ENCODE measurements at regions not wholly inside any gene's neighbourhood (a gene's known extent, or its start where the extent isn't known, plus 50 kb on each side); places are given as distances from the start of the nearest gene placed in this dataset.
A peak's percentile ranks its signal among the peaks of the same experiment; 100 is the strongest.

DNA sequence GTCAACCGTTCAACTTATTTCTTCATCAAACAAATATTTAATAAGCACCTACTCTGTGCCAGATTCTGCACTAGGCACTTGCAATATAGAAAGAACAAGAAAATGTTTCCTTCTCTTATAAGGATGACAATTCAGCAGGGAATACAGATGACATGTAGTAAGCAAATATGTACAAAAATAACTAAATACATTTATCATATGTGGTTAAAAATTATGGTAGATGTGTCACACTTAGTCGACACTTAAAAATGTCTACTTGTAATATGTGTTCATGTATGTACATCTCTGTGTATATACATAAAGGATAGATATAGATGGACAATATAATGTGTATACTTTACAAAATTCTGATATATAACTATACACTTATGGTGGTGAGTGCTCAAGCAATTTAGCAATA lies 417.0 kb upstream of the MEF2C start:
- no peak for DNase-seq (ENCODE audit: low spot score)

DNA sequence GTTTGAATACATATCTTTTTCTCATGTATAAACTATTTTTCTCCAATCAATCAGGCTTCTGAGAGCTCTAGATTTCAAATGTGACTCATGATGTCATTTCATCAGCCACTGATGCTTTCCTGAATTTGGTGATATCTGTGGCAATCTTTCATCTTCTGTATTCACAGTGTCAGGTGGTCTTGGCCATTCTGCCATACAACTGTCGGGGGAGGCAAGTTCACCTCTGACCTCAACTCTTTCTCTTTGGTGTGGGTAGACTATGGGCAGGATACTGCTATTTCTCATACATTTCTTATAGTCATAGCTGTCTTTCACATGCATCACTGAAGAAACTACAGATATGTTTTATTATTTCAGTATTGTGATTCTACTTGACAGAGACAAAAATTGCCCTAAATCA lies 414.1 kb upstream of the MEF2C start:
- DNase-seq (ENCODE audit: low spot score) = no peak

DNA sequence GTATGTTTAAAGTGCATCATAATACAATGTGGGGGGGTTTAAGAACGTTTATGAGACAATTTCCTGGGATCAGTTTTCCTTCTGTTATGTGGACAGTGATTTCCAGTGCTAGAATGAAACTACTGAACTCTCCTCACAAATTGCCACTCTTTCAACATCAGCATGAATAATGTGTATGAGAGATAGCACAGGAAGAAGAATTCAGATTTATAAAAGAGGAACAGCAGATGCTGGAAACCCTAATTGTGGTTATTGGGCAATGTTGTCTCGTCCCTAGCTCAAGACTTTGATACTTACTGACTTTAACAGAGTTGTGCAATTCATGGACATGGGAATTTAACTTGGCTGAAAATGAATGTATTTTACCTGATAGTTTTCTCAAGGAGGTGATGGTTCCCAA lies 410.8 kb upstream of the MEF2C start:
- DNase-seq (ENCODE audit: low spot score) = no peak

DNA sequence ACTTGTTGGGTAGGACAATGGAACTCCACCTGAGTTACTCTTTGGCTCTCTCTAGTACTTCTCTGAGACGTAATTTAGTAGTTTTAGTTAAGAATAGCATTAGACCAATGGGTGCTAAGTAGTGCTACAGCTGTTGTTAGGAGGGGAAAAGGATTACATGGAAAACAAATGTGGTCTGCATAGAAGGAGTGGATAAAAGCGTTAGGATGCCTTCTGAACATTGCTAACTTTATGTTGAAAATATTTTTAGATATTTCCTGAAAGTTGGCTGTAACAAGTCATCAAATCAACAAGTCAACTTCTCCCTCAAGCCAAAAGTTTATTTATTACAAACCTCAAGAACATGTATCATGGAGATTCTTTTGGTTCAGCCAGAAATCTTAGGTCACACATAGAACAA lies 409.5 kb upstream of the MEF2C start:
- DNase-seq (ENCODE audit: low spot score) = no peak

DNA sequence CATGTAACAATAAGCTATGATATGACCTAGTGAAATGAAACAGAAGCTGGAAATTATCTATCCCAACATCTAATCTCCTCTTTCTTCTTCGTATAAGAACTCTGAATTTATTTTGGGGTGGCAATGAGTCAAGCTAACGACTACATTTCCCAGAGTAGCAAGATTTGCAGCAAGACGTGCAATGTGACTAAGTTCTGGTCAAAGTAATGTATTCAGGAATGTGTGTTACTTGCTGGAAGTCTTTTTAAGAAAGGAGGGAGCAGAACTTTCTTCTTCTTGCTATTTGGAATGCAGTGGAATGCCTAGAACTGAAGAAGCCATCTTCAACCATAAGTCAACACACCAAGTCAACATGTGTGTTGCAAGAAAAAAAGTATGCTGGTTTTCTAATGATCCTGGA lies 406.6 kb upstream of the MEF2C start:
- DNase-seq (ENCODE audit: low spot score) = no peak

DNA sequence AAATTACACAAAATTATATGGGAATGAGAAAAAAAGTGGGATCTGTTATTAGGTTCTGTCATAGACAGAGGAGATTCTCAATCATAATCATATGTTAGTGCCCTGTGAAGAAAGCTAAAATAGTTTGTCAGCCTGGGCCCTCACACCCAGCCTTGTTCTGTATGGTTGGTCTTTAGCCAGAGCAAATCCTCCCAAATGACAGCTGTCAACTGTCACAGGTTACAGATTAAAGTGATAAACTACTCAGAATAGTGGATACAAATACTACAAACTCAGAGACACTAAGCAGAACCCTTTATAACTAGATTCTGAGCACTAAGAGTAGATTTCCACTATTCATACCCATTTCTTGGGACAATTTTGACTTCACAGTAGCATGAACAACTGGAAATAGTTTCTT lies 405.0 kb upstream of the MEF2C start:
- DNase-seq (ENCODE audit: low spot score) = no peak

DNA sequence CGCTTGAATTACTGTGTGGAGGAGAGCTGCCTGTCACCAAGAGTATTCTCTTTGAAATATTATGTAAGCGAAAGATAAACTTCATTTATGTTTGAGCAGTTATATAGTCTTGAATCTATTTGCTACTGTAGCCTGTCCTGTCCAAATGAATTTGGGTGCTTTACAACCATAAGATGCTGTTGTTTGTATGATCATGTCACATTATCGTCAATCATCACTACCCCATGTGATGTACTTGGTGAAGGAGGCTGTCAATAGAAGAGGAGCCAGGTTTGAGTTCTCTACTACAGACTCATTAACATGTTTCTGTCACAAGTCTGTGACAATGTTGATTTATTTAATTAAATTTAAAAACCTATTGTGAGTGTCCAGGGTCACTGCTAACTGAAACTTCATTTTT lies 403.3 kb upstream of the MEF2C start:
- no peak for DNase-seq (ENCODE audit: low spot score)

DNA sequence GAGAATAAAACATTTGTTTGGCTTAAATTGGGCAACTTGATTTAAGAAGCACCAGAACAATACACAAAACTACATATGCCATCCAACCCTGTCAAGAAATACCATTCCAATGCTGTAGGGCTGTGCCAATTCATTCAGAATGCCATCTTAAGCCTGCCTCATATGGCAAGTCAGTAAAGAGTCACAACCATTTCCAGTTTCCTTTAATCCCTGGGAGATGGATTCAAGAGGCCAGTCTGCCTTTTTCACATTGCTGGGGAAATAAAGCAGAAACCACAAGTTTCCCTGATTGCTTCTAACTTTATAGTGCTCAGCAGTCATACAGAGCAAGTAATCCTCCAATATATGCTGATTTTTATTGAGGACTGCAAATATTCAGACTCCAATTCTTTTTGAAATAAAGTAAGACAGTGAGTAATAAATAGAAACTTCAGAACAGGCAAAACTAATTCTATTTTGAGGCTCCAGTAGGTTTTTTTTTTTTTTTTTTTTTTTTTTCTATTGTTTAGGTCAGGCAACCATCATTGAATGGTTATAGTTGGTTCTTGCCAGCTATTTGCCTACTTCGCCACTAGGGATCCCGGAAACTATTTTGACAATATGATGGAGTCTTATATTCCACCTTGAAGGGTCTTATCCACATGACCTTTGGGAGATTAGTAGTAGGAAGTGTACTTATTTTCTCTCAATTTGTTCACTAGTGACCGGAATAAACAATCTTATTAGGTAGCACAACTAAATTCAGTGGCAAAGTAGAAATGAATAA lies 400.9 kb upstream of the MEF2C start:
- DNase-seq (ENCODE audit: low spot score) = no peak

DNA sequence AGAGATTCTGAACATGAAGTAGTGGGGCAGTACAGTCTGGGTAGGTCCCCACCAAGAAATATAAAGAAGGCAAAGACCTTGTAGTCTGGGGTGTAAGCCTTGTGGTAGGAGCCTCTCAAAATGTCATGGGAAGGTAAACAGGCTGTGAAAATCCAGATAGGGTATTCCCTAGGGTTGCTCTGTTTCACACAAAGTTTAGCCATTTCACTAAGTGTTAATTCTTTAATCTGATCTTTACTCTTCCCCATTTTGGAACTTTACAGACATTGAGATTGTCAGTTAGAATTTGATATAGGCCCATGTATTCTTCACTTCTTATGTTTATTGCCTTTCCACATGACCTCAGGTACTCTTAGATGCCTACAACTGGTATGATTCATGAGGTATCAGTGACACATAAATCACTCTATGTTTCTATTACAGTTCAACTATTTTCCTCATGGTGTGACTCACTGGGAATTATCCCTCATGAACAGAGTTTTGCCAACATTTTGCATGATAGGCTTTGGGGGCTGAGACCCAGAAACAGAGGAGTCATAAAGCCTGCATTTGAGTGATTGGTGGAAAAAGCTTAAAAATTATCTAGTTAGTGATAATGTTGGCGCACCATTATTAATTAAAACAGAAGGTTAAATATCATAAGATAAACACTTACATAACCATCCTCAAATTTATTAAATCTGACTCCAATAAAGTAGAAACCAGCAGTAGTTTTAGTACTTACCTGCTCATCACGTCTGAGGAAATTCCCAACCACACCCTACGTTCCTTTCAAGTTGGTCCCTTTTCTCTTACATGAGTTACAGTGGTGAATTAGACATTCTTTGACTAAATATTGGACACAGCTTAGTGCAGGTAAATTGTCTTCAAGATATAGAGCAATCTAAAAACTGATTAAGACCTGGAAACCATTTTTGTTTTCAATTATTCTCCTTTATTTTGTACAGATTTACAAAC lies 399.8 kb upstream of the MEF2C start:
- peak; percentile 15 for DNase-seq (ENCODE audit: low spot score)

DNA sequence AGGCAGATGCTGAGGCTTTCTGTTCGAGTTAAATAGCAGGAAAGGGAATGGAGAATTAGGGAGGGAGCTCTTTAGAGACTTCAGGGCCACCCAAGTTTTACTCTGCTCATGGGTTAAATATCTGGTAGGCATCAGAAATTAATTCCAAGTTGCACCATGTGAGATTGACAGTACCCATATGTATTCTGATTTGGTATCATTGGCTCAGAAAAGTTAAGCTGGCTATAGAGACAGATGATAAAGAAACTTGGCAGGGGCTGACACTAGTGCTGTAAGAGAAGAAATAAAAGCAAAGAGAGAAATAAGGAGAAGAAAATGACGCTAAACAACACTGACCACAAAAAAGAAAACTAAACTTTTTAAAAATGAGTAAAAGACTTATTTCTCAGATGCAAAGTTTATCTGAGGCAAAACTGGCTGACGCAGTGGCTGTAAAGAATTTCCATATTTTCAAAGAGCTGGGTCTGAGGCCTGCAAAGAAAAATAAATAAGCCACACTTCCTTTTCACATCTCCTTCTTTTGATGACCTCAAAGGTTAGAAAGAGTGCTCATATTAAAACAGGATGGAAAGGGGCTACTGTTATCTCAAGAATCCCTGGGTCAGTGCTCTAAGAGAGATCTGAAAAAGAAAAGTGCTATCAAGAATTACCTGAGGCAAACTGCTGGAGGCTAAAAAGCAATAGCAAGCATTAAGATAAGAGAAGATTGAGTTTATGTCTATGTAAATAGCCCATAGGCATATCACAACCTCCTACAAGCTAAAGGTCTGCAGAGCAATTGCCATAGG lies 399.0 kb upstream of the MEF2C start:
- no peak for DNase-seq (ENCODE audit: low spot score)

DNA sequence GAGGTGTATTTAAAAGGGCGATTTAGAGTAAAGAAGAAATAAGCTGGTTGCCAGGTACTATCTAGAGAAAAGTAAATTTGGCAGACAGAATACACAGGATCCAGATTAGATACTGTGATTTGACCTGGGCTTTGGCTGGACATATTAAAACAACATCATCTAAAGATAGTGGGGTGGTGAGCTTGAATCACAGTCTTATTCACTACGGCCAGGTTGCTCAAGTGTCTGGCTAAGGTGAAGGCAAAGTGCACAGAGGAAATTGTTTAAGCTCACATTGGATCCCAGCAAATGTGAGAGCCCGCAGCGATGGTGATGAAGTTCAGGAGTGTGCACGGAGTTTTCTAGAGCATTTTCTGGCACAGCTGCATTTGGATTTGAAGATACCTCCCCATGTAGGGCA lies 398.2 kb upstream of the MEF2C start:
- DNase-seq (ENCODE audit: low spot score) = no peak

DNA sequence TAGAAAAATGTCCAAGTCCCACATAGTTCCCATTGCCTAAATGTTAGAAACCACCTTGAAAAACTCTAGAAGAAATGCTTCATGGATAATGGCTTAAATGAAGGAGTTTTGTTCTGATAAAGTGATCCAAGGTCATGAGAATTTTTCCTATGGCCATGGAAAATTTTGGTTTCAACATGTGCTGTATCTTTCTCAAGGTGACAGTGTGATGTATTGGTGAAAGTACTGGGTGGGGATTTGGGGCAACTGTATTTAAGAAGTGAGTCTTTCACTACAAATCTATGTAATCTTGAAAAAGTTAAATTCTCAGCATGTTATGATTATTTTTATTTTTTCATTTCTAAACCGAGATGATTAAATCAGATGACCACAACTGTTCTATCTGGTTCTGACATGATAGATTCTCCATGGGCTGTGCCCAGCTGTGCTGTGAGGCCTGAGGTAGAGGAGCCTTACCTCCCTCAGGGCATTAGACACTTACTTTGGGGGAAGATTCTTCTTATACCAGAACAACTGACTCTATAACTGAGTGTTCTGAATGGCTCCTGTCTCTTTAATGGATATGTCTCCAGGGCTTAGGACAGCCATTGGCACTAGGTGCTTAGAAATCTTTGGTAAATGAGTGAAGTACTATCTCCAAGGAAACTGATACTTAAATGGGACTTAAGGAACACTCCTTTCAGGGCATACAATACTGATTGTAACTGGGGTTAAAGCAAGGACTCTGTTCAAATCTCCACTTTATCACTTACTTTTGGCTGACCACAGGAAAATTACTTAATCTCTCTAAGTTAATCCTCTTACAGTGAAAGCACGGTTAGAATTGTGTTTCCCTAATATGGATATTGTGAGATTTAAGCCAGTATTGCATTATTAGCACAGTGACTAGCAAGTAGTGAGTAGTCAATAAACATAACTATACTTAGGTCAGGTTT lies 397.4 kb upstream of the MEF2C start:
- DNase-seq (ENCODE audit: low spot score) = no peak

DNA sequence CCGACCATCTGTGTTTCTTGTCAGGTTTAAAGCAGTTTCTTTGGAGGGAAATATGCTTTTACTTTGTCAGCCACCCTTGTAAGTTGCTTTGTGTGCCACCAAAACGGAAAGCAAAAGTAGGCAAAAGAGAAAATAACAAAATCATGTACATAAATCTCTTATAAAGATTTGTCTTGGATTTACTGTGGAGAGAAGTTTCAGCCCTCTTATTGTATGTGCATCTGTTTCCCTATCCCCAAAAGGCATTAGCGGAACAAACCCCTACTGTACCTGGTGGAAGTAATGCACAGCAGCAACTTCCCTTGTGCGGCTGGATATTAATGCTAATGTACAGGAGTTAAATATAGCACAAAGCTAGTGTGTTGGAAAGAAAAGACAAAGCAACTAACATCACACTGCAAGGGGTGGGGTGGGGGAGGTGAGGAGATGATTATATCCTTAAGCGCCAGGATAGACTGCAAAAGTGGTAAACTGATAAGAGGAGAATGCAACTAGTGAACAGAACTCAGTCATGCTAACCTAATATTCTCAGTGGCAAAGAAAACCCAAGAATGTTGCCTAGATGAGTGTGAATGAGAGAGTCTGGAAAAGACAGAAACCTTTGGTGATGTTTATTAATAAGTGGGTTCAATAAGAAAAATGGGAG lies 396.5 kb upstream of the MEF2C start:
- no peak for DNase-seq (ENCODE audit: low spot score)

DNA sequence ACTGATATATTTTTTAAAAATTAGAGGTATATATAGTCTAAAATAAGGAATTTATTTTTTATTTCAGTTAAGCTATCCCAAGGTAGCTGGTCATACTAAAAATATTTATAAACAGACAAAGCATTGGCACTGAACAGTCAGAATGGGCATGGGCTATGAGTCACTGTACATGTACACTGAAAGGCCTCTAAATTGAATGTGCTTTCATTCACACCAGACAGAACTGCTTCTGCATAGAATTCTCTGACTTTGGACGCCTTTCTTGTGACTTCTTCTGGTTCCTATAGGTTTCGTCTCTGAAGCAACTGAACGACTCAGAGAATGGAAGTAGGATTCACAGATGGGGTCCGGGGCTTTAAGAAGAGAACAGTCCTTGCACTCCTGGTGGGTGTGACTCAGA lies 394.8 kb upstream of the MEF2C start:
- no peak for DNase-seq (ENCODE audit: low spot score)

DNA sequence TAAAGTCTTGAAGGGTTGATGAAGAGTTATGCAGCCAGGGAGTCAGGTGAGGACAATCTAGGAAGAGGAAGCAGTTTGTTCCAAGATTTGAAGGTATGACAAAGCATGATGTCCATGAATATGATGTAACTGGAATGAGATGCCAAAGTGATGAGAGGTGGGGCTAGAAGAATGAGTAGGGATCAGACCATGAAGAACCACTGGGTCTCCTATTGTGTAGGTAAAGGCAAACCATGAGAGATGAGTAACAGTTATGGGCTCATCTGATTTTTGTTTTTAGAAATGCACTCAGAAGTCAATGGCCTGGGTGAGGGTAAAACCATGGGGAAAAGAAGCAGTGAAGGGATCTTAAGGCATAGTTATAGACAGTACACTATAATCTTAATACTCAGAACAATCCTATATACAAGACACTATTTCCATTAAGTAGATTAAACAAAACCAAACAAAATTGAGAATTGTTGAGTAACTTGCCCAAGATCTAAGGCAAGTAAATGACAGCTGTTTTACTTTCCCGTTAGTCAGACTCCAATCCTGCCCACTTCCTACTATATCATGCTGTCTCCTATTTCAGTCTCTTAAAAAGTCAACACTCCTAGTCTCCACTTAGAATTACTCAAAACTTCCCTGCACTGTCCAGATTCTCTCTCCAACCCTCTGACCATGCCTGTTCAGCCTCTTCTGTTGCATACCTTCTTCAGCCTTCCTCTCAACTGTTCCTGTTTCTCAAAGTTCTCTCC lies 393.8 kb upstream of the MEF2C start:
- DNase-seq (ENCODE audit: low spot score) = no peak

DNA sequence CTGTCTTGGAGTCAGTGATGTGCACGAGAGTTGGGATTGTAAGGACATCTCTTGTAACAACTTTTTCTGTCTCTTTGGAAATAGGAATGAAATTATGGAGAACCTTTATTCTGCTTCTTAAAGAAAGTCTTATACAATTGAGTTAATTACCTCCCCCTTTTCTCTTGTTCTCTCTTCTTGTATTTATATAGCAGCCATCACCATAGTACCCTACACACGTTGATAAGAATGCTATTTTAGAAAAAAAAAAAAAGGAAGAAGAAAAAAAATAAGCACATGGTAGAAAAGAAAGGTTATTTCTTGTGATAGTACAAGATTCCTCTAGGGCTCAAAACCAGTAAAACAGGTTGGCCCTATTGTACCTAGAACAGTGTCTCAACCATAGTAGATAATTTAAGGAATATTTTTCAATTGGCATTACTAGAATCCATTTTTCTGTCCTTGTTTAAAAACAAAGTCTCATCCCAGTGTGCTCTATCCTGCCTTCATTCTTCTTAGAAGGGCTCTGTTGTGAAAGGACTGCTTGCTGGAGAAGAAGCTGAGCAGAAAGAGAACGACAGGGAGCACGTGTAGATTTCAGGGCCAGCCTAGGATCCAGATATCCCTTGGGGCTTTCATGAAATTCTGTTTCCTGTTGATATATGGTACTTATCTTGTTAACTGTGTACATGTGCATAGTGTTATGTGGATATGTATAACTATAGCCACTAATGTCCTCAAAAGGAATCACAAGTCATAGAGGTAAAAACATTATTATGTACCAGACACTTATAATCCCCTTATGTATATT lies 392.3 kb upstream of the MEF2C start:
- DNase-seq (ENCODE audit: low spot score) = no peak

DNA sequence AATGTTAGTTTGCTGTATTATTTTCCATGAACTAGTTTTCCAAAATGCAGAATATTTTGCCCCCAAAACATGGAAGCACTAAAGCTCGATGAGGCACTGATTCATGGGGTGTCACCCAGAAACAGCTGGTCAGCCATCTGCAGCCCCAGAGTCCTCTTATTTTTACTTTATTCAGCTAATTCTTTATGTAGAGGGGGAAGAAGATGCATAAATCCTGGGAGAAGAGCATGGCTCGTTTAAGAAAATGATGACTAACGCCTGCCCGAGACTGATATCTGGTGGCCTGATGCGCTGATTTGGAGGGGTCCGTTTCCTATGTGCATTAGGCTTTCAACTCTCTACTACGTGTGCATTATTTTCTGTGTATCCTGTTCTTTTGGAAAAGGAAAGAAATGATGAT lies 390.3 kb upstream of the MEF2C start:
- no peak for DNase-seq (ENCODE audit: low spot score)

DNA sequence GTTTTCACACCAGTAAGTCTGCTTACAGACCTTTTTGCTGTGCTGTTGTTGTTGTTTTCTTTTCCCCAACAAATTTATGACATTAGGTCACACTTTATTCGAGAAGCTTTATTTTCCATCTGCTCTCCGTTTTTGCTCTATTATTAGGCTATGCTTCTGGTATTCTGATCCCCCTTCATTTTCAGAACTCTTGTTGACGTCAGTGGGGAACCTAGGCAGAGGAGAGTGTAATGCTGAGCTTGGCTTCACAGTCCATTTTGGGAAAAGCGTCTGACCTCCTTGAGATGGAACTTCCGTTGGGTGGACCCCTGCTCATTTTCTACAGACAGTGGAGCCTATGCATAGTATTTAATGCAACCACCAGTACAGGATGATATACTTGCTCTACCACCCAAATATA lies 387.9 kb upstream of the MEF2C start:
- DNase-seq (ENCODE audit: low spot score) = no peak

DNA sequence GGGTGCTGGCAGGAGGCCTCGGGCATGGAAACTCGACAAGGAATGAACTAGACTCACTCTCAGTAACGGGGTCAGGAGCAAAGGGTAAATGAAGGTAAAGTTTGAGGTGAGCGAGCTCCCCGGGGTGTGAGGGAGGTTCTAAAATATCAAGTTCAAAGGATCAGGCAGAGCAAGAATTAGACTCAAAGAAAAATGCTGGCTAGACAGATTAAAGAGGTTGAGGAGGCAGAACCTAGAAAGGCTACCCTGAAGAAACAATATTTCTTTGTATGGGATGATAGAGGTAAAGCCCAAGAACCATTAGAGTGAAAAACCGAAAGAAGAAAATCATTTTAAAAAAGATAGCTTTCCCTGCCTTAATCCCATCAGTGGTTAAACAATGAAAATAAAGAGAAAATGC lies 386.7 kb upstream of the MEF2C start:
- DNase-seq (ENCODE audit: low spot score) = no peak
